Ramos (cell line): ENCODE measurements at regions not wholly inside any gene's neighbourhood (a gene's known extent, or its start where the extent isn't known, plus 50 kb on each side); places are given as distances from the start of the nearest gene placed in this dataset.

Source experiments
- in situ Hi-C: fragments of 300-500 bp; cut with MboI; formaldehyde crosslinking; loops from one replicate; pipeline ENCODE4 v1.14.3; 2022; ENCODE audit warnings: low sequenced_read_pairs; ENCODE audit not compliant: unreplicated experiment

DNA sequence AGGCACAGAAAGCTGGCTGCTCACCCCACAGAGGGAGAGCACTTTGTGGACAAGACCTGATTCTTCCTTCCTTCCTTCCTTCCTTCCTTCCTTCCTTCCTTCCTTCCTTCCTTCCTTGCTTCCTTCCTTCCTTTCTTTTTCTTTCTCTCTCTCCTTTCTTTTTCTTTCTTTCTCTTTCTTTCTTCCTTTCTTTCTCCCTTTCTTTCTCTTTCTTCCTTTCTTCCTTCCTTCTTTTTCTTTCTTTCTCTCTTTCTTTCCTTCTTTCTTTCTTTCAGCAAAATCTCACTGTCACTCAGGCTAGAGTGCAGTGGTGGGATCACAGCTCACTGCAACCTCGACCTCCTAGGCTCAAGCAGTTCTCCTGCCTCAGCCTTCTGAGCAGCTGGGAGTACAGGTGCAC is 263.9 kb downstream of the UQCRFS1 start:
- in situ Hi-C loops, result no loop called here

DNA sequence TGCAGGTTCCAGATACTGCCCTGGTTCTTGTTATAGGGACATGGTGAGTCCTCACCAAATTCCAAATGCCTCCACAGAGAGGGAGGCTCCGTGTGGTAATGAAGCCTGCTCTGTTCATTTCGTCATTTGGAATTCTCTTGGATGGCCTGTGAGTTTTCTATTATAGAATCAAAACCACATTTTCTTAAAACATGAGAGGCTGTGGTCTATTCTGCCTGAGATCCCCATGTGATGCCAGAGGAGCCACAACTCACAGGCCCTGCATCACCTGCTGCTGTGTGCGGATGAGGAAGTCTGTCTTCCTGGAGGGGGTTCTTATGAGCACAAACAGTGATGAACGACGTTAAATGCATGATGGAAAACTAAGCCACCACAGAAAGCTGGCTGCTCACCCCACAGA is 264.4 kb downstream of the UQCRFS1 start:
- in situ Hi-C loops, result no loop called here

DNA sequence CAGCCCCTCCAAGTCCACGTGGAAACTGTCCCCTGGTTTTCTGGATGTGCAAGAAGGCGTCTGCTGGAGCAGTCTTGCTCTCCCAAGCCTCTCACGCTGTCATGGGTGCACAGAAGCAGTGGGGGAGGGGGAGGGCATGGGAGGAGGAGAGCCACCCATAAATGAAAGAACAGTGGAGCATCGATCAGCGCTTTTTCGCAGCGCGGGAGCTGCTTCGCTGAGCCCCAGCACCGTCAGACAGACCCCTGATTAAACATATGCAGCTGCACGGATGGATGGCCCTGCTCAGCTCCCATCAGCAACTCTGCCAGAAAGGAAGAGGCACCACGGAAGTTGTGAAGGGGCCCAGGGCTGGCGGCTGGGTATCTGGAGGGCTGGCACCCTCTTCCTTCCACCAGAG is 264.9 kb downstream of the UQCRFS1 start:
- in situ Hi-C loops, result no loop called here

DNA sequence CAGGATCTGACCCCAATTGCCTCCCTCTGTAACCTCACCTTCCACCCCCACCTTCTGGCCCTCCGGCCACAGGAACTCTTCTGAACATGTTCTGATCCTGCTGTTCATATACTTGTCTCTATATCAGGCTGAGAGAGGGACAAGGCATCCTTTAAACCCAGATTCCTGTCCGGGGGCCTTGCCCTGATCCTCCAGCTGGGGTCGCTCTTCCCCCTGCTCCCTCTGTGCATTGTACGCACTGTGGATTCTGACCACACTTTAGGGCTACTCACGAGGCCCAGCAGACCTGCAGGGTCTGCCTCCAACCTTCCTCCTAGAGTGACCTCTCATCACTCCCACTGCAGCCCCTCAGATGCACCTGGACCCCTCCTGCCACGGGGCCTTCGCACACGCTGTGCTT is 269.3 kb downstream of the UQCRFS1 start:
- in situ Hi-C loops, result no loop called here

DNA sequence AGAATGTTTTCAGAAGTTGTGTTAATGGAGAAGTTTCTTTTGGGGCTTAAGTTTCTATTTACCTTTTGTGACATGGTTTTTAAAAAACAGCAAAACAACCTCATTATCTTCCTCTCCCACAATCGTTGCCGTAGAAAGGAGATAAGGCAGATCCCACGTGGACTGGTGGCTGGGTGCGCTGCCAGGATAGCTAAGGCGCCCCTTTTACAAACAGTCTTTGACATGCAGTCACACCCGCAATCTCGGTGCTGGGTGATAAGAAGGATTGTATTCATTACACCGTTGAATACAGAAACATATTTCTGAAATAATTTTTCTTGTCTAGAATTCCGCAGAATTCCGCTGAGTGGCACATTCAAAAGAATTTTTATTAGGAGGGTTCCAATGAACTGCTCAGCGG is 271.1 kb downstream of the UQCRFS1 start:
- in situ Hi-C loops, result no loop called here

DNA sequence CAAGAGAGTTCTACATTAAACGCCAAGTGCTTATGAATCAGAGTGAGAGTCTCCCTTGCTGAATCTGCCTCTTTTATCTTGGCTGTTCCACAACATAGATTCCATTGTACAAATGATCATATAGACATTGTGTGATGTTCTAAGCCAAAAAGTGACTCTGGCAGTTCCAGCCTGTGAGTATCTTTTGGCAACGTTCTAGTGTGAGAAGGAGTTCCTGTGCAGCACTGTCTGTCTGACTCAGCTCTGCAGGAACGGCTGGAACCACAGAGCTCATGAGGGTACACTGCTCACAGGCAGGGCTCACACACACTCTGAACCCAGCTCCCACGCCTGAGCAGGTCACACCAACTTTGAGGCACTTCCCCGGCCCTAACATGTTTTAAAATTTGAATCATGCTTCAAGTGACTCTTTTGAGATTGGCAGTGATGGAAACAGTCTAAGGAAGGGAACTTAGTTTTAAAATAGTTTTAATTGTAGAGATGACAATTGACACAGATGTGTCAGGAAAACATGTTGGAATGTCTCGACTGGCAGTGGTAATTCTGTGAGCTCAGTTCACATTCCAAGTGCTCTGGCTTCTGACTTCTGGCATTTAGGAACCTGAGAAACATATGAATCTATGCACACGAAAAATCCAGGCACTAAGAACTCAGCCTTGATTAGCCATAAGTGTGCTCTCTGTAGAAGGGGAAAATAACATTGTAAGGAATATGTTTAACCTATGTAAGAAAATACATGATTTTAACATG is 272.0 kb downstream of the UQCRFS1 start:
- in situ Hi-C loops, result no loop called here

DNA sequence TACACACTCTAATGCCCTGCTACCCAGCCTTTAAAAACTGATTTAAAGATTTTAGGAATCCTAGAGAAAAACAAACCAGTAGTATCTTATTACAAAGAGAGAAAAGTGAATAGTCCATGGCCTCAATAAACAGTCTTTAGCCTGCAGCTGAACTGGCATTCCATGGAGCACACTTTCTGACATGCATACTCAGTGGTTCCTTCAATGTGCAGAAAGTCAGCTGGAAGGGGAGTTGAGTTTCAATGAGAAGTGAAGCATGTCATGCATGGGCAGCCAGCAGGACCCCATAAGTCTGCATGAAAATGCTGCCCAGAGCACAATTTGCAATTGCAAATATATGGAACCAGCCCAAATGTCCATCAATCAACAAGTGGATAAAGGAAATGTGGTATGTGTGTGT is 273.7 kb downstream of the UQCRFS1 start:
- in situ Hi-C loops, result no loop called here

DNA sequence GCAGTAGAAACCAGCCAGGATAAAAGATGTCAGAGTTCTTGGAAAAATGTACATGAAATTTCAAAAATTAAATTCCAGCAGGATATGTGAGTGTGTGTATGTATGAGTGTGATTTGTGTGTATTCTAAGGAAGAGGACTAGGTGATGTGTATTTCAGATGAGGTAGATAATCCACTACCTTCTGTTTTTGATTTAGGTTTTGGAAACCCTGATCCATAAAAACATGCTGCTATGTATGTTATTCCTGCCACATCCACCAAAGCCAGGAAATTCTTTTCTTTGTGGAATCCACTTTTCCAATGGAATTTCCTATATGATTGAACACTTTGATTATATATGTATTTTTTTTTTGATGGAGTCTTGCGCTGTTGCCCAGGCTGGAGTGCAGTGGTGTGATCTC is 276.9 kb downstream of the UQCRFS1 start:
- in situ Hi-C loops, result no loop called here

DNA sequence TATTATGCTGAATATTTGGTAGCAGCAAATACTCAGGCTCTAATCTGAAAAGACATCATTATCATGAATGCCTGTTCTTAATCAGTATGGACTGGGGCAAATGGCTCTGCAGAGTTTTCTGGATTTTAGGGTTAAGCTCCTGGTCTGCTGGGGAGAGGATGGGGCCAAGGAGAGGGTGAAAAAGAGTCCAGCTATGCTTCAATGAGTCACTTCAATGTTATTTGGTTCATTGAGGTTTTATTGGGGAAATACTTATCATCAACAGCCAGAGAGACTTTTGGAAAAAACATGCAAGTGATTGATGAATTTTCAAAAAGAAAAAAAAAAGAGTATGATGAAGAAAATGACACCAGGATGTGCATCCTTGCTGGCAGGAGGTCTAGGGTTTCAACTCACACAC is 278.3 kb downstream of the UQCRFS1 start:
- in situ Hi-C loops, result no loop called here

DNA sequence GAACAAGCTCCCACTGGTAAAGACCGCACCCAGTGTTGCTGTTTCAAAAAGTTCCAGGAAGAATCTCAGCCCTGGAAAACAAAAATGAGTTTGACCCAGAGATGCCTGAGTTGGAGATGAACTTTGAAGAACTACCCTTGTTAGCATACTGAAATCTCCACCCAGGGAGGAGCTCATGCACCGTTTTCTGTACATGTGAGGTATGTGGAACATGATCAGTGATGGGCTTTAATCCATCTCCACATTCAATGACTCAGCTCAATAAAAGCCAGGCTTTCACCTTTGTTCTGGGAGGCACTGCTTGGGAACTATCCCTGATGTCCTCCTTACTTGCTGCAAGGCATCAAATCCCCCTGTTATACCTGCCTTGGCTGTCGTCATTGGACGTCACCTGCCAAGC is 279.9 kb downstream of the UQCRFS1 start:
- in situ Hi-C loops, result no loop called here

DNA sequence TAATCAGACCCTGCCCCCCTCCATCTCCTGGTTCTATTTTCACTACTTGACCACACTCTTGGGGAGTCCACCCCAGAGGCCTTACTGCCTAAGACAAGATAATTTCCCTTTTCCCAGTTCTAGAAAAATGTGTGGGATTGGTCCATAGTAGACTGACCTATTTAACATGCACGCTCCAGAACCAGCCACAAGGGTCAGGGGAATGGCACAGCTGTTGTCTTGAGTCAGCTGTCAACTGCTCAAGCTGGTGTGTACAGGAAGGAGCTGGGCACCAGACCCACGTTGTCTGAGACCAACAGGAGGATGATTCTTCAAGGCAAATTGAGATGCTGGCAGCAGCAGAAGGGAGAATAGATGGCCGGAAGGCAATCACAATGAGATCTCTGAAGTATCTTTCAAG is 280.5 kb downstream of the UQCRFS1 start:
- in situ Hi-C loops, result no loop called here

DNA sequence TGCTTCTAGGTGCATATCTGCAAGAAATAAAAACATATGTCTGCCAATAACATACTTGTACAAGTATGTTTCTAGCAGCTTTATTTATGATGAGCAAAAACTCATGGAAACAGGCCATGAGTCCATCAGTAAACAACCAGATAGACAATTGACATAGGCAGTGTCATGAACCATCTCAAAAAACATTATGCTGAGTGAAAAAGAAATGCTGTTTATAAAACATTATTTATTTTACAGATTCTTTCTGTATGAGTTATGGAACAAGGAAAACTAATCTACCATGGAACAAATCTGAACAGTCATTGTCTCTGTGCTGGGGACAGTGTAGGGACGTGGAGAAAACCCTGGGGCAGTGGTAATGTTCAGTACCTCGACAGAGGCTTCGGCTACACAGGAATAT is 283.9 kb downstream of the UQCRFS1 start:
- in situ Hi-C loops, result no loop called here

DNA sequence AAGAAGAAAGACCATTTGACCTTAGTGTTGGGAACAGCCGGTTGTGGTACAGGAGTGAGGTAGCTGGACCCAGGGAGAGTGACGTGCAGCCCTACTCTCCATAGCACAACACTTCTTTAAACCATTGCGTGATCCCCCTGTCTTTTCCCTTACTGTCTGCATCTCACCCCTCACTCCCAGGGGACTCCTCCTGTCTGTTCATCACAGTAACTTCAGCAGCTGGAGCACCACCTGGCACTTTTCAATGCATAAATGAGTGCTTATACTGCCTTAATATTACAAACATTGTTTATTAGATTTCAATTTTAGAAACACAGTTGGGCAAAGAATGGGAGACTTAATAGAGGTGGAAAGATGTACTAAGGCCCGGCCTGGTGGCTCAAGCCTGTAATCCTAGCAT is 285.5 kb downstream of the UQCRFS1 start:
- in situ Hi-C loops, result no loop called here

DNA sequence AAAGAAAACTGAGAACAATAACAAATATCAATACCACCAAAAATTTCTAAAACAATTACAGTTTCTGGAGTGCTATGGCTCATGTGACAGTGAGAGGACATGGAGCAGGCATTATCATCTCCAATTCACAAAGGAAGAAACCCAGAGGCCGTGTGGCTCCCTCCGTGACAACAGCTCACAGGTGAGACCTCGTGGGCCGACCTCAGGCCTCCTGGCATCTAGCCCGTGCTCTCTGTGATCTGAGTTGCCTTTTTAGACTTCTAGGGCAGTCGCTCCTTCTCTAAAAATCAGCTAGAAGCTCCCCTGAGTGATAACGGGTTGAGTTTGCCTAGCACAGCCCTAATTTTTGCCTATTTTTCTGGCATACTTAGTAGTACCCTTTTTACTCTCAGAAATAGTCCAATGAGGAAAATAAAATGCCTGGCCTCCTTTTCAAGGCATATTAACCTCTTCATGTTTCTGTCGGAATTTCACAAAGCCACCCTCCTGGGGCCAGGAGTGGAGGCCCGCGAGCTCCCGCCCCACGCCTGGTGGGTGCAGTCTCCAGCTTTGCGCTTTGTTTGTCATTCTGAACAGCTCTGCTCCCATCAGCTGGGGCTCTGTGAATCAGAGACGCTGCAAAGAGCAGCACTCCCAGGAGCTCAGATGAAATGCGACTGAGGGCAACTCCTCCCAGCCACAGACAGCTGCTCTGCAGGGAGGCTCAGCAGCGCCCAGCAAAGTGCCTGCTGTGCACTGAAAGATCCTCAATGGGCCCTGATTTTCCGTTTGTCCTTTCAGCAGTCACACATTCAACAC is 292.5 kb downstream of the UQCRFS1 start:
- in situ Hi-C loops, result no loop called here

DNA sequence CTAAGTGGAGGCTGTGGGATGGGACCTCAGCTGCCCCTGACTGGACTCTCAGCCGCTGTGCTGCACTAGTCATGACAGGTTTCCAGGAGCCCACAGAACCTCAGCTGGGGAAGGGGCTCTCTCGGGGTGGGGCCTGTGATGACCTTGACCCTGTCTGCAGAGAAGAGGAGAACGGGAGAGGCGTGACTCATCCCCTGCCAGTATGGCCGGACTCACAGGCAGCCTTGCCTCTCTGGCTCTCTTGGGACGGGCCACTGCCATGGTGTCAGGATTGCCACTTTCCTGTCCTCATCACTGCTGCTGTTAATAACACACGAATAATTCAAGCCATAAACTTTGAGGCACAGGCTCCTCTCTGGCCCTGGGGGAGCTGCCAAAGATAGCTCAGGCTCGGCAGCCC is 295.3 kb downstream of the UQCRFS1 start:
- in situ Hi-C loops, result no loop called here

DNA sequence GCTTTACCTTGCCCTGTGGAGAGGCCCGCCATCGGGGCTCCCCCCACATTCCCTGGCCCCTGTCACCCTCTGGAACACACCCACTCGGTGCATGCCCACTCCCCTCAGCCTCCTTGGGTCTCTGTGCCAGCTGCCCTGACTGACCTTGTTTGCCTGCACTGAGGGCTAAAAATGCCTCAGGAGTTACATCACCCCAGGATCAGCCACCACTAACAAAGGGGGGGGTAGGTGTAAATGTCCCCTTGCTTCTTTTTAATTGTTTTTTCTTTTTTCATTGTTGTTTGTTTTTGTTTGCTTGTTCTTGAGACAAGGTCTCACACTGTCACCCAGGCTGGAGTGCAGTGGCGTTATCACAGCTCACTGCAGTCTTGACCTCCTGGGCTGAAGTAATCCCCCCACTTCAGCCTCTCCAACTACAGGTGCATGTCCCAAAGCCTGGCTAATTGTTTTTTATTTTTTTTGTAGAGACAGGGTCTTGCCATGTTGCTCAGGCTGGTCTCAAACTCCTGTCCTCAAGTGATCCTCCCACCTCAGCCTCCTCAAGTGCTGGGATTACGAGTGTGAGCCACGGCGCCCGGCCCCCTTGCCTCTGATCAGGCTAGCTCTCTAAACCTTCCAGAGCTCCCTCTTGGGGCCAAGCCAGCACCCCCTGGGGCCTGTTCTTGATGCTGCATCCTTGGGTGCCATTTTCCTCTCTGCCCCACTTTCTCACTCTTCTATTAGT is 297.1 kb downstream of the UQCRFS1 start:
- in situ Hi-C loops, result no loop called here

DNA sequence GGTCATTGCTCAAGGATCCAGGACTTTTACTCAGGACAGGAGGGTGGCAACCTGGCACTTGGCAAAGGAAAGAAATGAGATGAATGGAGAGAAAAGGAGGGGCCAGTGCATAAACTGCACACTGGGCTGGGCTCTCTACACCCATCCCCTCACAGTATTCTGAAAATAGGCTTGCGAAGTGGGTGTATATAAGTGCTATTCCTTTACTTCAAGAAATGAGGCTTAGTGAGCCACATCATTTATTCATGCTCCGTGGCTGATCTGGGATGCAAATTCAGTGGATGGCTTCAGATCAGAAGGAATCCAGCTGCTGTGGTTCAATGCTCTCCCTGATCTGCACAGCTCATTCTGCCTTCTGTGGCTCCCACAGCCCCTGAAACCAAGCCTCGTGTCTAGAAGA is 297.7 kb downstream of the UQCRFS1 start:
- in situ Hi-C loops, result no loop called here

DNA sequence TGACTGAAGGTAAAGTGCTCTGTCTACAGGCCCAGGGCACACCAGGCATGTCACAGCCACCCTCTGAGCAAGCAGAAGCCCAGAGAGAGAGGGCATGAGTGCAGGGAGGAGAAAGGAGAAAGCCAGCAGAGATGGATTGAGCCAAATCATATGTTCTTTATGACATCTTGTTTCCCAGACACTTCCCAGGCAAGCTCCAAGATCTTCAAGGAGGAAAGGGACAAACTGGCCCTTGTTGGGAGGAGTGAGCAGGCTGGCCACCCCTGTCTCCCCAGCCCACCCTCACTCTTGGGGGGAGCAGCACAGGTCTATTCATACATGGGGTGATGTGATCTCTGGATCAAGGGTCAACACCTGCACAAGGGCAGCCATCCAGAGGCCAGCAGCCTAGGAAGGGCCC is 298.8 kb downstream of the UQCRFS1 start:
- in situ Hi-C loops, result no loop called here

DNA sequence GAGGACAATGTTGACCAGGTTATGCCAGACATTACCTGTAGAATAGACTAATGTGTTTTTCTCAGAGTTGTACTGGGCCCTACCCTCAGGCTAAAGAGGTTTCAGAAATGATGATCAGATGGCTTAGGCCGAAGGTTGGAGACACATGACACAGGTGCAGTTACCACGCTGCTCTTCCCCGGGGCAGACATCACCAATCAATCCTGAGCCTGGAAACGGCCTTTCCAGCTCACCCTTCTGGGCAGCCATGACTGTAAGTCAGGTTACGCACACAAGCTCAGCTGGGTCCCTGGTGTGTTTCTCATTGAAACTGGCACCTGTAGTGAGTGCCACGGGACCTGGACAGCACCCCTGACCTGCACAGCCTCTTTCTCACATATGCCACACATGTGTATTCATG is 299.3 kb downstream of the UQCRFS1 start:
- in situ Hi-C loops, result no loop called here

DNA sequence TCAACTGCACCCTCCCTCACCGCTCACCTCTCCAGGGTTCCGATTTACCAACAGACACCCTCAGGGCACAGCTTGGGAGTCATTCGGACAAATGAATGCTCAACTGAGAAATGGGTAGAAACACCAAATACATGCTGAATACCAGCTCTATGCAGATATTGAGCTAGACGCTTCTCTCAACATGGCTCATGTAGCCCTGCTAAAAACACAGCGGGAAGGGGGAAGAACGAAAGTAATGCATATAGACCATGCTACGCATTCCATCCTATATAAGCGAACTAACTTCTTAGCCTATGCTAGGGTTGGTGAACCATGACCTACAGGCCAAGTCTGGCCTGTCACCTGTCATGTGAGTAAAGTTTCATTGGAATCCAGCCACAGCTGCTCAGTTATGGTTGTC is 304.0 kb downstream of the UQCRFS1 start:
- in situ Hi-C loops, result no loop called here

DNA sequence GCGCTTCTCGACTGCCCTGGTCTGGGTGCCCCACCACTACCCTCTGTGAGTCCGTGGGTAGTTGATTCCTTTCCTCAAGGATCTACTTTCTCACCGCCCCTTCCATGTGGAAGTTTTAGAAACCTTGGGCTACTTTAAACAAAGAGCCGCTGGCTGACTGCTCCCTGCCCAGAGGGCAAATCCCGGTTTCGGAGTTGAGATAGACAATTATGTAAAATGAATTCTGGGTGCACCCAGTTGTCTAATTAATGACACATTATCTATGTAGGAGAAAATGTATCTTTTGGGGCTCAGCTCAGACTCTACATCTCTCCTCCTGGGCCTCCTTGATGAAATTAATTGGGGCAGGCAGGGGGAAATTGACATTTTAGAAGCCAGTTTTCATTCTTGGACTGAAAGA is 305.4 kb downstream of the UQCRFS1 start:
- in situ Hi-C loops, result no loop called here
